ENCODE measurements at regions not wholly inside any gene's neighbourhood (a gene's known extent, or its start where the extent isn't known, plus 50 kb on each side); places are given as distances from the start of the nearest gene placed in this dataset.
"Not testable (repeated sequence)": the region's sequence is repeated elsewhere in the genome, so short reads cannot be mapped to it uniquely, and the experiment has no call there.

DNA sequence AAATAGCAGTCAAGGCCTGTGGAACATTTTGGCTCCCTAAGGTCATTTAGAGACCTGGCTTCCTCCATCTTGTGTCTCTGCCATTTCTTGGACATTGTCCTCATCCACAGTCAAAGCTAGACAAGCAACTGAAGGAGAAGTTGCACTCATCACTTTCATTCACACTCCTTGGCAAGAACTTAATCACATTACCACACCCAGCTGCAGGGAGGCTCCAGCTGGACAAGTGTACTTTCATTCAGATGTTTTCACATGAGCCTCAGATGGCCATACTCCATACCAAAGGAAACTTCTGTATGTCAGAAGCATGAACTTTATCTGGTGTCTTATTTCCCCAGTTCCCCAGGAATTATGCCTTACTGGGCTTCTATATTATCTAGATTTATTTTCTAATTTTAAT, 537.4 kb downstream of the TMEM135 start:
- H3K27me3 Mint-ChIP-seq (ENCODE audit: low read depth), result no peaks in the 10 kb centered on the region
- no peak overlapping the region for H3K27ac Mint-ChIP-seq
- H3K4me3 Mint-ChIP-seq, result no peak overlapping the region
- H3K36me3 Mint-ChIP-seq, result no peaks in the 10 kb centered on the region
- DNase-seq (ENCODE audit: low spot score in 2 of 2, unreplicated experiment in 2 of 2), result no peak
- TF ChIP-seq, protein P1, sequence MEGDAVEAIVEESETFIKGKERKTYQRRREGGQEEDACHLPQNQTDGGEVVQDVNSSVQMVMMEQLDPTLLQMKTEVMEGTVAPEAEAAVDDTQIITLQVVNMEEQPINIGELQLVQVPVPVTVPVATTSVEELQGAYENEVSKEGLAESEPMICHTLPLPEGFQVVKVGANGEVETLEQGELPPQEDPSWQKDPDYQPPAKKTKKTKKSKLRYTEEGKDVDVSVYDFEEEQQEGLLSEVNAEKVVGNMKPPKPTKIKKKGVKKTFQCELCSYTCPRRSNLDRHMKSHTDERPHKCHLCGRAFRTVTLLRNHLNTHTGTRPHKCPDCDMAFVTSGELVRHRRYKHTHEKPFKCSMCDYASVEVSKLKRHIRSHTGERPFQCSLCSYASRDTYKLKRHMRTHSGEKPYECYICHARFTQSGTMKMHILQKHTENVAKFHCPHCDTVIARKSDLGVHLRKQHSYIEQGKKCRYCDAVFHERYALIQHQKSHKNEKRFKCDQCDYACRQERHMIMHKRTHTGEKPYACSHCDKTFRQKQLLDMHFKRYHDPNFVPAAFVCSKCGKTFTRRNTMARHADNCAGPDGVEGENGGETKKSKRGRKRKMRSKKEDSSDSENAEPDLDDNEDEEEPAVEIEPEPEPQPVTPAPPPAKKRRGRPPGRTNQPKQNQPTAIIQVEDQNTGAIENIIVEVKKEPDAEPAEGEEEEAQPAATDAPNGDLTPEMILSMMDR (IDR thresholded peaks at IDR 0.05; ENCODE audit: unreplicated experiment), result no peak
- H3K9me3 Mint-ChIP-seq, result peaks cover 4% of the 10 kb centered on the region
- no peaks in the 10 kb centered on the region for H3K4me1 Mint-ChIP-seq

DNA sequence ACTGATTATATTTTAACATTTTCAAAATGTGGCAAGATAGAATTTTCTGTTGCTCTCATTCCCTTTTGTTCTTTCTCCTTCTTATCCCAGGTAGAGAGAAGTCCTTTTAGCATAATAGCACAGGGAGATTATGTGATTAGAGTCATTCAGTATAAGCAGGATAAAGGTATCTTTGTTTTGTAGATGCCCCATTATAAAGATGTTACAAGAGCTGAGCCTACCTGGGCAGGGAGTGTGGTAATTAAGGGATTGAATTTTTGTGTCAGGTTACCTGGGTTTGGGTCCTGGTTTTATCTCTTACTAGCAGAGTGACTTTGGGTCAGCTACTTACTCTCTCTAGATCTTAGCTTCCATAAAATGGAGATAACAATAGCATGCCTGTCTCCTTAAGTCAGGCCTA, 536.5 kb downstream of the TMEM135 start:
- Mint-ChIP-seq H3K27me3 (ENCODE audit: low read depth) (no peaks in the 10 kb centered on the region), H3K36me3 (no peaks in the 10 kb centered on the region), H3K9me3 (peaks cover 4% of the 10 kb centered on the region), H3K4me3 (no peak overlapping the region), H3K27ac (no peak overlapping the region), H3K4me1 (no peaks in the 10 kb centered on the region)
- DNase-seq (ENCODE audit: low spot score in 2 of 2, unreplicated experiment in 2 of 2), result no peak
- TF ChIP-seq, protein P1 (IDR thresholded peaks at IDR 0.05; ENCODE audit: unreplicated experiment), result no peak

DNA sequence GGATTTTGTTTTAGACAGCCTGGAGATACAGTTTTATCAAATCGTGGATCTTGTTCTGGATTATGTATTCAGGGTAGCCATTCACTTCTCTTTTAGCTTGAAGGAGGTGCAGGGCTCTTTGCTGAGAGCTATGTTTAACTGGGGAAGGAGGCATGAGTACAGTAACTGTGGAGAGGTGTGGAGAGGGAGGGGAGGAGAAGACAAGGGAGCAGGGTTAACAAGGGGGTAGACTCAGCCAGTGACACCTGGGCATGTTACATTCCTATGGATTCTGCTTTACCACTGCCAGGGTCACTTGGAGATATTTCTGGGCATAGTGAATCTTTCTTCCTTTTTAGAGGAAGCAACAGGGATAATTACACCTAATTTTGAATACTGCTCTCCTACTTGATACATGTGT, 536.0 kb downstream of the TMEM135 start:
- no peaks in the 10 kb centered on the region for H3K36me3 Mint-ChIP-seq
- H3K4me3 Mint-ChIP-seq, result no peak overlapping the region
- H3K27me3 Mint-ChIP-seq (ENCODE audit: low read depth), result no peaks in the 10 kb centered on the region
- peaks cover 4% of the 10 kb centered on the region for H3K9me3 Mint-ChIP-seq
- H3K27ac Mint-ChIP-seq, result no peak overlapping the region
- H3K4me1 Mint-ChIP-seq, result no peaks in the 10 kb centered on the region
- no peak for DNase-seq (ENCODE audit: low spot score in 2 of 2, unreplicated experiment in 2 of 2)
- TF ChIP-seq, protein P1 (IDR thresholded peaks at IDR 0.05; ENCODE audit: unreplicated experiment), result no peak

DNA sequence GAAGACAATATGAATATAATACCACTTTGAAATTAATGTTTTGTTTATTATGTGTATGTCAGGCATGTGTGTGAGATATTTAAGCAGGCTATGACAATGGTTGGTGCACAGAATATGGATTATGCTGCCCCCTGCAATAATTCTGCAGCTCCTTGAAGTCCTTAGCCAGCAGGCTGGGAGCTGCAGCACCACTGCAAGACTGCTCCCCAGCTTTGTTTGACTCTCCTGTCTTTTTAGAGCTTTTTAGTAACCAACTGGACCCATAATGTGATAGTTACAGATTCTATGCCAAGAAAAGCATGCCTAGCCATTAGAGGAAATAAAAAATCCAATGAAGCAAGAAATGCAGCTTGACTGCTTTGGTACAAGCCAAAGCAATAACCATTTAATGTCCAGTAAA, 535.1 kb downstream of the TMEM135 start:
- Mint-ChIP-seq H3K27ac (no peak overlapping the region), H3K36me3 (no peaks in the 10 kb centered on the region), H3K27me3 (ENCODE audit: low read depth) (no peaks in the 10 kb centered on the region), H3K4me1 (no peaks in the 10 kb centered on the region), H3K4me3 (no peak overlapping the region), H3K9me3 (peaks cover 4% of the 10 kb centered on the region)
- TF ChIP-seq, protein P1 (IDR thresholded peaks at IDR 0.05; ENCODE audit: unreplicated experiment), result no peak
- DNase-seq (ENCODE audit: low spot score in 2 of 2, unreplicated experiment in 2 of 2), result no peak

DNA sequence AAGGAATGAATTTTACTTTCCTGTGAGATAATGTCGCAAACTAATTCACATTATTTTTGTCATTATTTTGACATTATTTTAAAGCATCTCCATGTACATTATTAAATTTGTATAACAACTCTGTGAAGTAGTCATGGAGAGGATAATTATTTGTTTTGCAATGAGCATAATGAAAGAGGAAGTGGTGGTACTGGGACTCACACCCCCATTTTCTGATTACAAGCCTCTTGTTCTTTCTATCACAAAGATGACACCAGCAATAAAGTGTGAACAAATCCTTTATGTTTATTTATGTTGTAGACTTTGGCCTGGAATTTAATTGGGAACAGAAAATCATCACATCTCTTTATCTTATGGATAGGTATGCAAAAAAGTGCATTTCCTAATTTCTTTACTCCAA, 522.6 kb downstream of the TMEM135 start:
- Mint-ChIP-seq H3K4me1 (no peaks in the 10 kb centered on the region), H3K9me3 (peaks cover 10% of the 10 kb centered on the region), H3K27ac (no peak overlapping the region), H3K36me3 (no peaks in the 10 kb centered on the region), H3K27me3 (ENCODE audit: low read depth) (no peaks in the 10 kb centered on the region), H3K4me3 (no peak overlapping the region)
- TF ChIP-seq, protein P1 (IDR thresholded peaks at IDR 0.05; ENCODE audit: unreplicated experiment), result no peak
- no peak for DNase-seq (ENCODE audit: low spot score in 2 of 2, unreplicated experiment in 2 of 2)

DNA sequence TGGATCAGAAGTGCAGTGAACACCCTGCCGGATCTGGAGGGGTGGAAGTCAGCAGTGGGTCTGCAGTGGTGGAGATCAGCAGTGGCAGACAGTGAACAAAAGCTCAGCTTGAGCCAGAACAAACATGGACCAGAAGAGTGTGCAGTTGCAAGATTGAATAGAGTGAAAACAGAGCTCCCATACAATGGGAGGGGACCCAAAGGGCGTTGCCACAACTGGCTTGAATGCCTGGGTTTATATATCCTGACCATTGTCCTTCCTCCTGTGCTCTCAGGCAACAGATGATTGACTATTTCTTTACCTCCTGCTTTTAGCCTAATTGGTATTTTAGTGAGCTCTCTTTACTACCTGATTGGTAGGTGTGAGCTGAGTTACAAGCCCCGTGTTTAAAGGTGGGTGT, 522.1 kb downstream of the TMEM135 start:
- not testable (repeated sequence) for H3K4me1 Mint-ChIP-seq; H3K27me3 Mint-ChIP-seq (ENCODE audit: low read depth); DNase-seq (ENCODE audit: low spot score in 2 of 2, unreplicated experiment in 2 of 2); H3K27ac Mint-ChIP-seq; H3K4me3 Mint-ChIP-seq; H3K36me3 Mint-ChIP-seq
- H3K9me3 Mint-ChIP-seq, result peaks cover 13% of the 10 kb centered on the region

Data from mesothelial cell of epicardium (in vitro differentiated cells).